Adrenal gland (tissue), 5 donors: ENCODE measurements at regions not wholly inside any gene's neighbourhood (a gene's known extent, or its start where the extent isn't known, plus 50 kb on each side); places are given as distances from the start of the nearest gene placed in this dataset.
"Not testable (repeated sequence)": the region's sequence is repeated elsewhere in the genome, so short reads cannot be mapped to it uniquely, and the experiment has no call there.

Source experiments
- CTCF ChIP-seq, 6 experiments: fragments of 450-650 bp in 4 of 6; fragments of 200-600 bp in 2 of 6; sonication (generic) in 1 of 6; IDR thresholded peaks; 1 replicate in 5 of 6; 2 replicates in 1 of 6; pipeline versions ENCODE4 v1.5.1 to v1.8.0; 2016 to 2021; ENCODE audit warnings: antibody characterized with exemption in 6 of 6, mild to moderate bottlenecking in 2 of 6, moderate library complexity in 1 of 6
- POLR2A ChIP-seq, 2 donors: fragments of 450-650 bp; IDR thresholded peaks; one replicate each; pipeline ENCODE4 v1.6.1; 2017; ENCODE audit warnings: antibody characterized with exemption in 2 of 2, mild to moderate bottlenecking in 2 of 2, moderate library complexity in 1 of 2
- donor health status: DM: no; HTN: no; CAD: no.

GRCh38 chr7:150193866-150194265 is 129.3 kb upstream of the LRRC61 start:
- not testable (repeated sequence) for TF ChIP-seq CTCF, POLR2A (IDR thresholded peaks at IDR 0.05)
